SW 1271 (cell line): ENCODE measurements at regions not wholly inside any gene's neighbourhood (a gene's known extent, or its start where the extent isn't known, plus 50 kb on each side); places are given as distances from the start of the nearest gene placed in this dataset.
"Not testable (repeated sequence)": the region's sequence is repeated elsewhere in the genome, so short reads cannot be mapped to it uniquely, and the experiment has no call there.

ENCODE experiments used
- DNase-seq, 2 experiments: peaks; one replicate each; lab custom pipeline; 2025; lab: John Stamatoyannopoulos, UW

DNA sequence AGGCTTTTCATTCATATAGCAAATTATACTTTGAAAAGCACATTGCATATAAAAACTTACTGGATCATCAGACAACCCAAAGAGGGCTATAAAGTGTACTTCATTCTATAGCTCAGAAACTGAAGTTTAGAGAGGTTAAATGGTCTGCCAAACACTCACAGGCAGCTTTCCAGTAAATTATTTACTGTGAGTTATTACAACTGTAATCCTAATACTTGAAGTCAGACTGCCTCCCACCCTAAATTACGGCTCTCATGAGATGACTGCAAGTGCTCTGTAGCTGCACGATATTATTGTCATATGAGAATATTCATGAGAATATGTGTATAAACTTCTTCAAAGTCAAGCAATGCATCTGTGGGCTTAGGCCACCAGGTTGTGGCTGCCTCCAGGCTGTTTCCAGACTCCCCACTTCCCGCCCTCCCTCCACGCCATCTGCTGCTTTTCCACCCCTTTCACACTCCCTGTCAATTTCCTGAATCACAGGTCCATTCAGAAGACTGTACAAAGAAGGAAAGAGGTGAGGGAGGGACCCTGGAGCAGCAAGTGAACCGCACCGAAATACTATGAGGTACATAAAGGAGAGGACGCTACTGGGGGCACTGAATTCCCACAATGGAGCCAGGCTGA lies 111.1 kb upstream of the SPOPL start:
- no peak for DNase-seq

DNA sequence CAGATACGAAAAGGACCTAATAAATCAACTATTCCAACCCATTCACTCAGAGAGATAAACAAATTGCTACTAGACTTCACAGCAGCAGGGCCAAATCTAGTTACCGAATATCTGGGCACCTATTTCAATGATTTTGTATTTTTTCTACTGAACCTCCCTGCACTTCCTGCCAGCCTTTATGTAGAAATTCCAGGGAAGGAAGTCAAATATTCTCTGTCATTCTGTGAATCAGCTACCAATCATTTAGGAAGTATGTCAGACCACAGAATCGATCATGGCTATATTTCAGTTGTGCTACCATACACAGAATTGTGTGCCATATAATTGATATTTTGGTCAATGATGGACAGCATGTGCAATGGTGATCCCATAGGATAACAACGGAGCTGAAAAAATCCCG lies 109.6 kb upstream of the SPOPL start:
- no peak for DNase-seq

DNA sequence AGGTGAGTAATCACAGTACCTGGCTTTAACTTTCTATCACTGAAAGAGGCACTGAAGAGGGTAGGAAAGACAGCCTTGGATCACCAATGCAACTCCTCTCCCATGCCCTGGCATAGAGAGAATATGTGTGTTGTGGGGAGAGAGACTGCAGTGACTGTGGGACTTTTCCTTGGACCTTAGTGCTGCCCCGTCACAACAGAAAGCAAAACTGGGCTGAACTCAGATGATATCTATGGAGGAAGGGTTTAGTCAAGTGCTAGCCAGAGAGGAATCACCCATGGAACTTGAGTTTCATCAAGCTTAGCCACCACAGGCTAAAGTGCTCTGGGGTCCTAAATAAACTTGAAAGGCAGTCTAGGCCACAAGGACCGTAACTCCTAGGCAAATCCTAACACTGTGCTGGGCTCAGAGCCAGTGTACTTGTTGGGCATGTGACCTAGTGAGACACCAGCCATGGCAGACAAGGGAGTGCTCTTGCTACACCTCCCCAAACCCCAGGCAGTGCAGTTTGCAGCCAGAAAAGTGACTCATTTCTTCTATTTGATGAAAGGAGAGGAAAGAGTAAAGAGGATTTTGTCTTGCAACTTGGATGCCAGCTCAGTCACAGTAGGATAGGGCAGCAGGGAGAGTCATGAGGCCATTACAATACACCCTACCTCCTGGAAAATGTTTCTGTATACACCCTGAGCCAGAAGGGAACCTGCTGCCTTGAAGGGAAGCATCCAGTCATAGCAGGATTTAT lies 105.8 kb upstream of the SPOPL start:
- DNase-seq: no peak

DNA sequence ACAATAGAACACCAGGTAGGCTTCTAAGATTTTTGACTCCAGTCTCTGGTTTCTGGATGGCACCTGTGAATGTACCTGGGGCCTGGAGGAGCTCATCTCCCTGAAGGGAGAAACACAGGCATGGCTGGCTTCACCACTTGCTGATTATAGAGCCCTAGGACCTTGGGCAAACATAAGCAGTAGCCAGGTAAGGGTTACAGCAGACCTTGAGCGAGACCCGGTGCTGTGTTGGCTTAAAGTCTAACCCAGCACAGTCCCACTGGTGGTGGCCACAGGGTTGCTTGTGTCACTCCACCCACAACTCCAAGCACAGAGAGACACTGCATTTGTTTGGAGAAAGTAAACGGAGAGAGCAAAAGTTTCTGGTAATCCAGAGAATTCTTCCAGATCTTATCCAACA lies 104.7 kb upstream of the SPOPL start:
- DNase-seq: no peak

DNA sequence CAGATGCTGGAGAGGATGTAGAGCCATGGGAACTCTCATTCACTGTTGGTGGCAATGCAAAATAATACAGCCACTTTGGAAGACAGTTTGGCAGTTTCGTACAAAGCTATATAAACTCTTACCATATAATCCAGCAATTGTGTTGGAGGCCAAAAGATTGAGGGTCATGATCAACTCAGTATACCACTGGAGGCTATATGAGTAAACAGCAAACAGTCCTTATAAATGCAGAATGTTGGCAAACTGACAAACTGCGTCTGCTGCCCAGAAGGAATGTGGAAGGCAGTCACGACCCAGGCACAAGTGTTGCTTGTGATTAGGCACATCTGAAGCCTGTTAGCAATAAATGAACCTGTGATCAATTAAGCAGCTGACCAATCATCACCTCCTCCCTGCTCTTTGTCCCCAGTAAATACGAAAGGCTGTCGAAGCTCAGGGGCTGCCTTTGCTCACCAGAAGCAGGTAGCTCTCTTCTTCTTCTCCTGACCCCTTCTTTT lies 98.1 kb upstream of the SPOPL start:
- no peak for DNase-seq

DNA sequence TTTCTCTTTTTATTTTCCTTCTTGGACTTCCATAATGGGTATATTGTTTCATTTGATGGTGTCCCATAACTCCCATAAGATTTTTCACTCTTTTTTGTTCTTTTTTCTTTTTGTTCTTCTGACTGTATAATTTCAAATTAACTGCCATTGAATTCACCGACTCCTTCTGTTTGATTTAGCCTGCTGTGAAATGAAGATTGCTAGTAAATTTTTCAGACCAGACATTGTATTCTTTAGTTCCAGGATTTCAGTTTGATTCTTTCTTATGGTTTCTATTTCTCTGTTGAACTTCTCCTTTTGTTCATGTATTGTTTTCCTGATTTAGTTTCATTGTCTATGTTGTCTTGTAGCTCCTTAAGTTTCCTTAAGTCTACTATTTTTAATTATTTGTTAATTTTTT lies 87.6 kb upstream of the SPOPL start:
- DNase-seq: no peak

DNA sequence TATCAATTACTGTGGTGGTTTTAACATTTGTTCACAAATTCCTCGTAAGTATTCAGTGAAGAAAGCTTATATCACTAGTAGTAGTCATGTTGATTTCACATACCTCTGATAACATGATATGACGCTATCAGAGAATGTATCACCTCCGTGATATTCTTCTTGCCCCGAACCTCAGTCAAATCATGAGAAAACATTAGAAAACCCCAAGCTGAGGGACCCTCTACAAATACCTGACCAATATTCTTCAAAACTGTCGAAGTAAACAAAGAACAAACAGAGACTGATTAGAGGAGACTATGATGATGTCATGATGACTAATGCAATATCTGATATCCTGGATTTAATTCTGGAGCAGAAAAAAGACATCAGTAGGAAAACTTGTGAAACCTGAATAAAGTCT lies 85.6 kb upstream of the SPOPL start:
- no peak for DNase-seq

DNA sequence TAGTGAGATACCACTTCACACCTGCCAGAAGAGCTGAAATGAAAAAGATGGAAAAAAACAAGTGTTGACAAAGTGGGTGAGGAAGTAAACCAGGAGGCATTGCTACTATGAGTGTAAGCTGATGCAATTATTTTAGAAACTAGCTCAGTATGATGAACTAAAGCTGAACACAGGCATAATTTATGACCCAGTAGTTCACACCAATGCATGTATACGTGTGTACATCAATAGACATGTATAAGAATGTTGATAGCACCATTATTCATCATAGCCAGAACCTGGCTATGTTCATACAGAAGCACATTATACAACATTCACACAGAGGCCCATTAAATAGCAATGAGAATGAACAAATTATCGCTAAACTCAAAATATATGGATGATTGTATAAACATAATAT lies 83.1 kb upstream of the SPOPL start:
- no peak for DNase-seq

DNA sequence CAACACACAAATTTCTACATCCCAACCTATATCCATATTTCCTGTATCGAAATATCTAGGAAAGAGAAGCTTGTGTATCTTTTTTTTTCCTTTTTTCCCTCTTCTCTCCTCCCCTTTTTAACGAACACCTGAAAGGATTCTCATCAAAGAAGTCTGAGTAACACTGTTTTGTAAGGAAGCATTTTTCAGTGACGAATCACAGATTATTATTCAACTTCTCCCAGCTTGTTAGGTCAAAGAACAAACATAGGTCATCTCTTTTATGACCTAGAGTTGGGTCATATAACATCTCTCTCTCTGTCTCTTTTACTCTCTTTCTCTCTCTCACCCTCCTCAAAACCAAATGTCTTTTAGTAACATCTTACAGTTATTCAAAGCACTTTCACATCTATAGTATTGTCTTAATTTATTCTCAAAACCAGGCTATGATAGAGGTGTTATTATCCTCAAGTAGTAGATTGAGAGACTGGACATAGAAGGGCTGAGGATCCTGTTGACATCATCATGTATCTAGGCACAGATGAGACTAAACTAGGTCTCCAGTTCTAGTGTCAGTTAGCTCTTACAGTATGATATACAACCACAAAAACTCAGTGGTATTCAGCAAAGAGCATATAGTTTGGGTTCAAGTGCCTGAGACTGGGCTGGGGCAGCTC lies 80.1 kb upstream of the SPOPL start:
- peak; percentile 25 to 45 for DNase-seq

DNA sequence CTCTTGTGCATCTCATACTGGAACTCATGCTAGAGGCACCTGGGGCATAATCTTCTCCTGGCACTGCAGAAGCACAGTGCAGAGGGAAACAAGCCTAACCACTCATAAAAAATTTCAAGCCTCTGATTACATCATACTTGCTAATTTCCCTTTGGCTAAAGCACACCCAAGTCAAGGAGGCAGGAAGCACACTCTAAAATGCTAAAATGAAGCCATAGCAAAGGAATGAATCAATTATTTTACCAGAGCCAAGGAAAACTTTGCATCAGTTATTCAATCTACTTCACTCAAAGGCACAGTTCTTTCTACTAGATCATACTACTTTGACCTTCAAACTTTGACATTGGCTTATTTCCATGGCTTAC lies 79.6 kb upstream of the SPOPL start:
- DNase-seq: peak; percentile 46 to 71

DNA sequence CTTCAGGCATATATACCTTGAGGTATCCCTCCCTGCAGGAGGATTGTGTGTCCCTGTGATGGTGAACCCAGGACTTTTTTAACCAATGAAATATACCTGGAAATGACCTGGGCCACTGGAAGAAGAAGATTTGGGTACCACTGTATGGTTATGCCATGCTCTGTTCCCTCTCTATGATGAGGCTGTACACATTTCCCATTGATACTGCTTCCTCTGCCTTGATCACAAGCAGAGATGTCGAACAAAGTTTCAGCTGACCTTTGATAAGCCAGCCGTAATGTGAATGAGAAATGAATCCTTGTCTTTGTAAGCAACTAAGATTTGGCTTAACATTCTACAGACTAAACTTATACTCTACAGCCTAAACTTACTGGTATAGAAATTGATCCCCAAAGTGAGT lies 78.4 kb upstream of the SPOPL start:
- DNase-seq: no peak

DNA sequence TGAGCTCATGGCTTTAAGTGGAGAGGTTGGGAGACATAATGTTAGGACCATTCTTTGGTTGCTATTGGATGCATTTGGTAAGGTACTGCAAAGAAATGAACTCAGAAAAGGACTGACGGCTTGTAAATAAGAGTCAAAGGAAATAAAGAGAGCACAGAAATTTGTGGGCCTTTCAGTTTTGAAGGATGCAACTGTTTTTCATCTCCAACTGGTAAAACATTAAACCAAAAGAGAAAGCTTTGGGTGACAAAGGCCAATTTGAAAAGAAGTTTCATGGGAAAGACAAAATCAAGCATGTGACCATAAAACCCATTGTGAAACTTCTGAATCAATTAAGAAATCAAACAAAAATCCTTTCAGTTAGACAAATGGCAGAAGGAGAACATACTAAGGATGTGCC lies 77.8 kb upstream of the SPOPL start:
- DNase-seq: no peak

DNA sequence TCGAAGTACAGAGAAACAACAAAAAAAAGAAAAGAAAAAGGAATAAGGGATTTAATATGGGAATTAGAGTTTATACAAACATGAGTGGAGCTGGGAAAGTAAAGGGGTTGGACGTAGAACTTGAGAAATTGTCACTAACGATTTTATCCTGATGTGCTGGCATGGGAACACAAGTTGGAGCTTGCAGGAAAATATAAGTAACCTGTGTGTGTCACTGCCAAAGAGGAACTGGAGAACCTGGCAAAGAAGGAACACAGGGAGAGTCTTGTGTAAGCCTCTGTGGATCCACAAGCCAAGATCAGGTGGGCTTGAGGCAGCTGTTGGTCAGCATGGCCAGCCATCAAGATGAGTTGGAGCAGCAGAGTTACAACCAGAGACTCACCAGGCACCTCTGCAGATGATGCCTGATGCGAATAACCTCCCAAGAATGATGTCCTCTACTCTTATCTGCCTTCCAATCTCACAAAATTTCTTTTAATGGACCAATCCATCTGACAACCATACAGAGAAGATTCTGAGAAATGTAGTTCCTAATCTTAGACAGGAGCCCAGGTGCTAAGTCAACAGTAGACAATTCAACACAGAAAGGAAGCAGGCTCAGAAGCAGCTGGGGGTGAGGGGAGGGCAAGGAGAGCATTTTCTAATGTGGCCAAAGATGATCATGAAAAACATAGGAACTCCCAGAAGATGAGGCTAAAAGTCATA lies 77.0 kb upstream of the SPOPL start:
- no peak for DNase-seq

DNA sequence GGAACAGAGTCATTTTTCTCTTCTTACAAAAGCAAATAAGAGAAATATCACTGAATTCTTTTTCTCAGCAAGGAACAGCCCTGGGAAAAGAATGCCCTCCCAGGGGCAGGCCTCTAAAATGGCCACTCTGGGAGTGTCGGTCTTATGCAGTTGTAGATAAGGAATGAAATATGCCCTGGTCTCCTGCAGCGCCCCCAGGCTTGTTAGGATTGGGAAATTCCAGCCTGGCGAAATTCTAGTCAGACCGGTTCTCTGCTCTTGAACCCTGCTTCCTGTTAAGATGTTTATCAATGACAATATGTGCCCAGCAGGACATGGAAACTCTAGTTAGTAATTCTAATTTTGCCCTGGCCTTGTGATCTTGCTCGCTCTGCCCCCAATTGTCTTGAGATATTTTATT lies 75.5 kb upstream of the SPOPL start:
- not testable (repeated sequence) for DNase-seq

DNA sequence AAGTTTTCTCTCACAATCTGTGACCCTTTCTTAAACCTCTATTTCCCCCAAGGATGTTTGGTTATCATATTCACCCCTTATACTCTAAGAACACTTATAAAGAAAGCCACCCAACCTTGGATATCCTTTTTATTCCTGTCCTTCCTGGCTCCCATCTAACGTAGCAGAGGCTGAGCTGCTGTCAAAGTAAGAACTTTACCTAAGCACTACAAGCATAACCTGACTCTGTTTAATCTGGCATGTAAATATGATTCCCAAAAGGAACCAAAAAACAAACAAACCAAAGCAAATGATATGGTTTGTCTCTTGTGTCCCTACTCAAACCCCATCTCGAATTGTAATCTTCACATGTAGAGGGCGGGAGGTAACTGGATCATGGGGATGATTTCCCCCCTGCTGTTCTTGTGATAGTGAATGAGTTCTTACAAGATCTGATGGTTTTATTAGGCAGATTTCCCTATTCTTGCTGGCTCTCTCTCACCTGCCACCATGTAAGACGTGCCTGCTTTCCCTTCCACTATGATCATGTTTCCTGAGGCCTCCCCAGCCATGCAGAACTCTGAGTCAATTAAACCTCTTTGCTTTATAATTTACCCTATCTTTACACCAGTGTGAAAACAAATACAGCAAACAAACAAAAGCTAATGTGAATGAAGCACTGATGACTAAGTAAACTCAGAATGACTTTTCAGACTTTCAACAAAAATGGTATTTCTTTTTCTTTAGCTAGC lies 72.7 kb upstream of the SPOPL start:
- no peak for DNase-seq

DNA sequence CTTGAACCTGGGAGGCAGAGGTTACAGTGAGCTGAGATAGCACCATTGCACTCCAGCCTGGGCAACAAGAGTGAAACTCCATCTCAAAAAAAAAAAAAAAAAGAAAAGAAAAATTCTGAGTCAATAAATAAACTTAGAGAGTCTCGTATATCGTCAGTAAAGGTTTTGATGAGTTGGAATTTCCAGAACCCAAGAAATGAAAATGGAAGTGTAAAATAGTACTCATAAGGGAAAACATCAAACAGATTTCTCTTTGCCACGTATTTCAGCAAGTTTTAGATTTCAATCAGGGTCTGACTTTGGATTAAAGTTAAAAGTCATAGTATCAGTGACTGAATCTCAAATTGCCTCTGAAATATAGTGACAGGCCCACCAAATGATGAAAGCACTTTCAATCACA lies 71.4 kb upstream of the SPOPL start:
- DNase-seq: no peak

DNA sequence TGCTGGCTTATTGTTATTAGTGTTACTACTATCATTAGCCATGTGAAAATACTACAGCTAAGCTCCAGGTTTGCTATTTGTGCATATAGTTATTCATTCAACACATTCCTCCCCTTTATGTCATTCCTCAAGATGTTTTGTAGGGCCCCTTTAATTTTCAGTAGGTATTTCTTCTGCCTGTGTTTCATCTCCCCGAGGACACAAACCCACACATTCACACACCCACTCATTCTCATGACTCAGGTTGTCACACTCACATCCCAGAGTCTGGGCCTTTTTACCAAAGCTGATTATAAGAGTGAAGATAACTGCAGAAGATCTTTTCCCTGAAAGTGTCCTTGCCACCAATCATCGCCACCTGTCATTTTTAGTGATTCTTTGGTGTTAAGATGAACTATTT lies 68.6 kb upstream of the SPOPL start:
- no peak for DNase-seq

DNA sequence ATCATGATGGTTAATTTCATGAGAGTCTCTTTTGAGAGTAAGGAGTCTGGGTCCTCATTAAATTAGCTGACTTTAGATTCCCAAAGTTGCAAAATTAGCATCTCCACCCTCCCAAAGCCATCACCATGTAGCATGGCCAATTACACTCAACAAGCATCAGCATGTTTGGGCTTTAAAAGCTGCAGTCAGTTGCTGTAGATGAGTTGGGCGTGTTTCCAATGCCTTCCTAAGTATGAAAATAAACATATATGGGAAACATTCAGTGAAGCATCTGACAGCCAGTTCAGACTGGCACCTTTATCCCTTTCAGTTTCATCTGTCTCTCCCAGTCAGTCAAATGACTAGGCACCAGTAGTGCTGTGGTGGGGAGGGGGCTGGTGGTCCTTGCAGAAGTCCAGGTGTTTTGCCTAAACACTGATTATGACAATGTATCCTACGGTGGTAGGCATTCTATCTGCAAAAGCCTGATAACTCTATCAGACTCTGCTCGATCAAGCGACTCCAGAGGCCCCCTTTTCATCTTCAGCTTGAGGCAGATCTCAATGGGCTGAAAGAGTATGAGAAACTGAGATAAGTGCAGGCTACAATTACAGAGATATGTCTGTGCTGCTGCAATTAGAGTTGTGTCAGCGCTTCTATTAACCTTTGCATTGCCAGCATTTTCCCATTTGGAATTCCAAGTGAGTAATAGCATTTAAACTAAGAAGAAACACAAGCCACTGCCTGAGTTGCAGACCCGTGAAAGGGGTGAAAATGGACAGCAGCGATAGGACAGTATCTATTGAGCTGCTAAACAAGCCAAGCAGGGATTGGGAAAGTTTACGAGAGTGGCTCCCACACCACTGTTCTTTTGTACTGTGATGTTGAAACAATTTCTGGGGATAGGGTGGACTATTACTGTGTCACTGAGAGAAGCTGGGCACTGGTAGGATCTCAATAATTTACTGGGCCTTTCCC lies 67.3 kb upstream of the SPOPL start:
- DNase-seq: no peak

DNA sequence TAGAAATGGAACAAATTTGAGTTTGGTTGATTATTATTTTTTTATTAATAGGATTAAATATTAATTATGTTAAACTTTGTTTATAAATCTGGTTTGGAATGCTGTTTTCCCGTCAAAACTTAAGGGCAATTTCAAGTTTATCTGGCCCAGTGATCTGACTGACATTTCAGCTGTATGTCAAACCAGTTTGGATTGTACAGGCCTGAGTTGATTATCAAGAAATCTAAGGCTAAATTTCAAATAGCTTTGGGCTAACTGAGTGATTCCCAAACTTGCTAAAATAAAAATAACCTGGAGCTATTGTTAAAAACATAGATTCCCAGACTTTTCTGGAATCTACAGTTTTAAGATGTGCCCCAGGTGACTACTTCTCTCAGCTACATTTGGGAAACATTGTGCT lies 65.9 kb upstream of the SPOPL start:
- DNase-seq: no peak

DNA sequence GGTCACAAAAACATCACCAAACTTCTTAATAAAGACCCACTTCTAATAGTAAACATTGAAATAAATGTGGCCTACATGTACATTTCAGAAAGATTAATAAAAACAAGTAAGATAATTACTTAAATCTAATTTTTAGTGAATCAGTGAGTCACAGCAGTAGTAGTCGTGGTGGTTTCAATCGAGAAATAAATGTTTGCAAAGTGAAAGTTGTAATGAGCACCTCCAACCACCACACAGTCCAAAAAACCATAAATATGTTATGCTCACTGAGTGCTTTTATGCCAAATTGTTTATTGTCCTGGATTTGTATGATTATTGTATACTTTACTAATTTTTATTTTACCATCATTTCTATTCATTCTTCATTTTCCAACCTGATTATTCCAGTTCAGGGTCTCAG lies 61.8 kb upstream of the SPOPL start:
- DNase-seq: no peak

DNA sequence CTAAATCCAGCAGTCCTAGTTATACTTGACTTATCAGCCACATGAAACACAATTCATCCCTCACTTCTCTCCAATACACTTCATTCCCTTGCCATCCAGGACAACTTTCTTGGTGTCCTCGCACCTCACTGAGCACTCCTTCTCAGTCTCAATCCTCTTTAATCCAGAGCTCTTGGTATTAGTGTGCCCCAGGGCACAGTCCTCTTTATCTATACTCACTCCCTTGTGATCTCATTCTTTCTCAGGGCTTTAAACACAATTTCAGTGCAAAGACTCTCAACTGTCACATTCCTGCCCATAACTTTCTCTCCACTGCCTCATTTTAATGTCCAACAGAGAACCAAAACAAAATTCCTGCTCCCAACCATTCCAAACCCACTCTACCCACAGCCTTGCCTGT lies 60.8 kb upstream of the SPOPL start:
- DNase-seq: no peak
